Breast epithelium (tissue), 4 donors: ENCODE measurements at regions not wholly inside any gene's neighbourhood (a gene's known extent, or its start where the extent isn't known, plus 50 kb on each side); places are given as distances from the start of the nearest gene placed in this dataset.
"Not testable (repeated sequence)": the region's sequence is repeated elsewhere in the genome, so short reads cannot be mapped to it uniquely, and the experiment has no call there.

ENCODE experiments used
- DNase-seq, 2 donors: peaks; one replicate each; pipeline ENCODE4 v3.0.0-alpha.2; 2019; ENCODE audit warnings: low spot score in 2 of 2
- H3K27ac ChIP-seq, 2 donors: fragments of 200-600 bp; sonication (generic) in 1 of 2; one replicate each; pipeline ENCODE4 v1.5.1; 2016 to 2019; ENCODE audit warnings: mild to moderate bottlenecking in 1 of 2
- H3K27me3 ChIP-seq, 2 donors: fragments of 200-600 bp; sonication (generic) in 1 of 2; one replicate each; pipeline versions ENCODE4 v1.5.1 to v1.6.0; 2017 to 2019; ENCODE audit warnings: control low read depth in 1 of 2, mild to moderate bottlenecking in 1 of 2
- H3K36me3 ChIP-seq: fragments of 200-600 bp; one replicate; pipeline ENCODE4 v1.5.1; 2019
- H3K4me1 ChIP-seq, 2 donors: fragments of 200-600 bp; sonication (generic); one replicate each; pipeline ENCODE4 v1.5.1; 2016 to 2019; ENCODE audit warnings: control low read depth in 1 of 2
- H3K4me3 ChIP-seq, 3 donors: fragments of 200-600 bp; sonication (generic); 1 replicate in 2 of 3; 2 replicates in 1 of 3; pipeline ENCODE4 v1.5.1; 2016 to 2019; ENCODE audit warnings: mild to moderate bottlenecking in 3 of 3, moderate library complexity in 2 of 3
- H3K9me3 ChIP-seq, 2 donors: fragments of 200-600 bp; sonication (generic) in 1 of 2; one replicate each; pipeline ENCODE4 v1.5.1; 2016 to 2019; ENCODE audit warnings: control low read depth in 1 of 2
- POLR2A ChIP-seq: fragments of 450-650 bp; IDR thresholded peaks from one replicate; pipeline ENCODE4 v1.6.1; 2016; ENCODE audit warnings: antibody characterized with exemption, mild to moderate bottlenecking, moderate library complexity
- POLR2AphosphoS5 ChIP-seq, 3 donors: sonication (generic); formaldehyde crosslinking; IDR thresholded peaks; one replicate each; pipeline ENCODE4 v1.6.1; 2017; ENCODE audit warnings: antibody characterized with exemption in 3 of 3
- intact Hi-C: fragments of 100-400 bp; cut with DNase I; formaldehyde crosslinking; loops from one replicate; pipeline ENCODE4 v1.15.1; 2023; ENCODE audit warnings: low total_unique reads
- TF ChIP-seq, protein P1 (sequence below), 3 donors: fragments of 450-650 bp; IDR thresholded peaks; one replicate each; pipeline ENCODE4 v1.5.1; 2016 to 2017; ENCODE audit warnings: antibody characterized with exemption in 3 of 3, mild to moderate bottlenecking in 3 of 3, moderate library complexity in 3 of 3

DNA sequence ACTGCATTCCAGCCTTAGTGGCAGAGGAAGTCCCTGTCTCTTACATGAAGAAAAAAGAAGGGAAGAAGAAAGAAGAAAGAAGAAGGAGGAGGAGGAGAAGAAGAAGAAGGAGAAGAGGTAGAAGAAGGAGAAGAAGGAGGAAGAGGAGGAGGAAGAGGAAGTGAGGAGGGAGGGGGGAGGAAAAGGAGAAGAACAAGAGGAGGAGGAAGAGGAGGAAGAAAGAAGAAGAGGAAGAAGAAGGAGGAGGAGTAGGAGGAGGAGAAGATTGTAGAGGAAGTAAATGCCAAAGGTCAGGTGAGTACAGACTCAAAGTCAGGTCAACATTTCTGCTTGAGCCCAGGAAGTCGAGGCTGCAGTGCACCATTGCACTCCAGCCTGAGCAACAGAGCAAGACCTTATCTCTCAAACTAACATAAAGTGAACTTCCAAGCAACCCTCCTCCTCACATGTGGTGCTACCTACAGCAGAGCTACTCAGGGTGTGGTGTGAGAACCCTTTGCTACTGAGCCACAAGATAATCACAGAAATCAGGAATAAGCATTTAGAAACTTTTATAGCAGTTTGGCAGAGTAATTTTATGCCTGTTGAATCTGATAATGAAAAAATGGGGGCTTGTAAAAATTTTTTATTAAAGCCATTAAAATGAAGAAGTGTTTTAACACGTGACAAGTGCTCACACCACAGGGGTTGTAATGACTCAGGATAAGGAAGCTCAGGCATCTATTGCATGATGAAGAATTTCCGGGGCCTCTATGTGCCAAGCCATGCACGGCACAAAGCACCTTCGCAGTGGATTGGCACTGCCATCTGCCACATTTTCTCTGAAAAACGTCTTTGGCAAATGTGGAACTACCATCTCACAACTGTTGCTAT lies 224.9 kb upstream of the AUTS2 start:
- Histone ChIP-seq H3K27me3 (no peaks in the 10 kb centered on the region), H3K9me3 (no peaks in the 10 kb centered on the region), H3K36me3 (no peaks in the 10 kb centered on the region), H3K4me3 (no peak overlapping the region), H3K27ac (no peak overlapping the region), H3K4me1 (no peaks in the 10 kb centered on the region)
- TF ChIP-seq, protein P1, sequence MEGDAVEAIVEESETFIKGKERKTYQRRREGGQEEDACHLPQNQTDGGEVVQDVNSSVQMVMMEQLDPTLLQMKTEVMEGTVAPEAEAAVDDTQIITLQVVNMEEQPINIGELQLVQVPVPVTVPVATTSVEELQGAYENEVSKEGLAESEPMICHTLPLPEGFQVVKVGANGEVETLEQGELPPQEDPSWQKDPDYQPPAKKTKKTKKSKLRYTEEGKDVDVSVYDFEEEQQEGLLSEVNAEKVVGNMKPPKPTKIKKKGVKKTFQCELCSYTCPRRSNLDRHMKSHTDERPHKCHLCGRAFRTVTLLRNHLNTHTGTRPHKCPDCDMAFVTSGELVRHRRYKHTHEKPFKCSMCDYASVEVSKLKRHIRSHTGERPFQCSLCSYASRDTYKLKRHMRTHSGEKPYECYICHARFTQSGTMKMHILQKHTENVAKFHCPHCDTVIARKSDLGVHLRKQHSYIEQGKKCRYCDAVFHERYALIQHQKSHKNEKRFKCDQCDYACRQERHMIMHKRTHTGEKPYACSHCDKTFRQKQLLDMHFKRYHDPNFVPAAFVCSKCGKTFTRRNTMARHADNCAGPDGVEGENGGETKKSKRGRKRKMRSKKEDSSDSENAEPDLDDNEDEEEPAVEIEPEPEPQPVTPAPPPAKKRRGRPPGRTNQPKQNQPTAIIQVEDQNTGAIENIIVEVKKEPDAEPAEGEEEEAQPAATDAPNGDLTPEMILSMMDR (IDR thresholded peaks at IDR 0.05), result no peak
- no peak for TF ChIP-seq POLR2AphosphoS5 (IDR thresholded peaks at IDR 0.05)
- no peak for TF ChIP-seq POLR2A
- no peak for DNase-seq
- intact Hi-C loops, result no loop called here

DNA sequence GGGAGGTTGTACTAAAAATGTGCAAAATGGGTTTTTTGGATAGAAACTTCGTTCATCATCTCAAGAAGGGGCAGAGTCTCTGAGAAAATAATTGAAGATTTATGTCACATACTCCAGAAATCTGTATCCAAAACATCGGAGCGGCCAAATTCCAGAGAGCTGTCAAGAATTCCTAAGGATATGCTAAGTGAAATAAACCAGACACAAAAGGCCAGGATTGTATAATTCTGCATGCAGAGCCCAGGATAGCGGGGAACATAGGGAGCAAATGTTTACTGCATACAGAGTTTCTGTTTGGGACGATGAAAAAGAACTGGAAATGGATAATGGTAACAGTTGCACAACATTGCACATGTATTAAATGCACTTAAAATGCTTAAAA lies 224.2 kb upstream of the AUTS2 start:
- no peak for TF ChIP-seq POLR2A
- TF ChIP-seq, protein P1 (IDR thresholded peaks at IDR 0.05), result no peak
- no peak for TF ChIP-seq POLR2AphosphoS5 (IDR thresholded peaks at IDR 0.05)
- DNase-seq, result no peak
- Histone ChIP-seq H3K9me3 (no peaks in the 10 kb centered on the region), H3K36me3 (no peaks in the 10 kb centered on the region), H3K4me3 (no peak overlapping the region), H3K4me1 (no peaks in the 10 kb centered on the region), H3K27ac (no peak overlapping the region), H3K27me3 (no peaks in the 10 kb centered on the region)
- intact Hi-C loops, result no loop called here

DNA sequence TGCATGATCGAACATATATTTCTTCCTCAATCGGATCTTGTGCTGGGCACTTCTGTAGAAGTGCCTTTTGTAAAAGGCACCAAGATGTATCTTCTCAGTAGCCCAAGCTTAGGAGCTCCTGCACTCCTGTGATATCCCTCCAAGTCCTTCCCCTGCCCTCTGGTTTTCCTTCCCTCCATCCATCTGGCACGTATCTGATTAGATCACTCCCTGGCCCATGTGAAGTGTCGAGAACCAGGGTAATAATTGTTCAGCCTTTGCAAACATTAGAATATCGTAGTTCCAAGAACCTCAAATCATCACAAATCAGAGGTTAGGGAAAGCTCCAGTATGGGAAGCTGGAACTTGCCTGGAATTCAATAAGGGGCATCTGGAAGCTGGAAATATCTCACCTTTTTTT lies 221.1 kb upstream of the AUTS2 start:
- no peaks in the 10 kb centered on the region for H3K9me3 ChIP-seq
- no peak for DNase-seq
- no peaks in the 10 kb centered on the region for H3K27me3 ChIP-seq
- H3K4me1 ChIP-seq, result no peaks in the 10 kb centered on the region
- no peak for TF ChIP-seq POLR2A
- TF ChIP-seq, protein P1 (IDR thresholded peaks at IDR 0.05), result no peak
- TF ChIP-seq POLR2AphosphoS5 (IDR thresholded peaks at IDR 0.05), result no peak
- H3K4me3 ChIP-seq, result no peak overlapping the region
- no peak overlapping the region for H3K27ac ChIP-seq
- intact Hi-C loops, result no loop called here
- H3K36me3 ChIP-seq, result no peaks in the 10 kb centered on the region

DNA sequence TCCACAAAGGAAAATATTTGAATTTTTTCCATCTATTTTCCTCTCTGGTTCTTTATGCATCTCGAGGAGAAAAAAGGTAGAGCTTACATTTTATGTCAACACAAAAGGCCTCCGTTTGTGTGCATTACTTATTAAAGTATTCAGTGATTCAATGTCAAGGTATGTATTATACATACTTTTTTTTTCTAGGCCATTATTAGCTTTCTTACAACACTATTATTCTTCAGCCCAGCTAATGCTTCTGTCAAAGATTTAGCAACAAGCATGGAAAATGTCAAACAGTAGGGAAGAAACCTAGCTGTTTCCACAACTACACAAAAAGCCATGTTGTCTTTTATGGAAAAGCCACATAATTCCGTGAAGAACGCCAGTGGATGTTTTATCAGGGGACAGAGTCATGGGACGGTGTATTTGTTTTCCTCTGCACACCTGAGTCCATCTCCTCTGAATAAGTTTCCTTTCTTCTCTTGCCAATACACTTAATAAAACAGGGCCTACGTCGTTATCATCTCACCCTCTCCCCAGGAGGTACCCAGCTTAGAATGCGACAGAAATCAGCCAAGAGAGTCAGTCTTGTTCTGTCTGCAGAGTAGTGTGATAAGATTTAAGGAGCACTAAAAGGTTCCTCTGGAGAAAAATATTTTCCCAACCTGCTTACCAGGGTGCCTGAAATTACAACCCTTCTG lies 209.7 kb upstream of the AUTS2 start:
- intact Hi-C loops, result no loop called here
- no peak for DNase-seq
- TF ChIP-seq POLR2AphosphoS5 (IDR thresholded peaks at IDR 0.05) (no peak), POLR2A (no peak)
- TF ChIP-seq, protein P1 (IDR thresholded peaks at IDR 0.05), result no peak

DNA sequence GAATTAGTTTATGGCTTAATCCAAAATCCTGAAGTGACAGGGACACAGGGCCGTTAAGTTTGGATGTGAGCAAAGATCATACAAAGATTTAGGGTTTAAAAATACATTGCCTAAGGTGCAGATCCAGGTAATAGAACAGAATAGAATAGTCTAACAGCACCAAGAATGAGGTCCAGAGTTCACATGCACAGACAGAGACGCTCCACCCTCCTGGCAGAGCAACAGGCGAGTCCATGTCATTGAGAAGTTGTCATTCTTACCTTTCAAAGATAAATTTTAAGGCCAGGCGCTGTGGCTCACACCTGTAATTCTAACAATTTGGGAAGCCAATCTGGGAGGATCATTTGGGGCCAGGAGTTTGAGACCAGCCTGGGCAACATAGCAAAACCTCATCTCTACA lies 209.1 kb upstream of the AUTS2 start:
- Histone ChIP-seq H3K9me3 (no peaks in the 10 kb centered on the region), H3K27me3 (no peaks in the 10 kb centered on the region), H3K4me3 (no peak overlapping the region), H3K4me1 (no peaks in the 10 kb centered on the region), H3K27ac (no peak overlapping the region), H3K36me3 (no peaks in the 10 kb centered on the region)
- intact Hi-C loops, result no loop called here
- no peak for TF ChIP-seq POLR2A
- no peak for TF ChIP-seq POLR2AphosphoS5 (IDR thresholded peaks at IDR 0.05)
- TF ChIP-seq, protein P1 (IDR thresholded peaks at IDR 0.05), result no peak
- DNase-seq, result no peak

More for the DNA sequence above, 209.7 kb upstream of the AUTS2 start:
- Histone ChIP-seq H3K27ac (no peak overlapping the region), H3K36me3 (no peaks in the 10 kb centered on the region), H3K9me3 (no peaks in the 10 kb centered on the region), H3K4me1 (no peaks in the 10 kb centered on the region), H3K27me3 (no peaks in the 10 kb centered on the region), H3K4me3 (no peak overlapping the region)

DNA sequence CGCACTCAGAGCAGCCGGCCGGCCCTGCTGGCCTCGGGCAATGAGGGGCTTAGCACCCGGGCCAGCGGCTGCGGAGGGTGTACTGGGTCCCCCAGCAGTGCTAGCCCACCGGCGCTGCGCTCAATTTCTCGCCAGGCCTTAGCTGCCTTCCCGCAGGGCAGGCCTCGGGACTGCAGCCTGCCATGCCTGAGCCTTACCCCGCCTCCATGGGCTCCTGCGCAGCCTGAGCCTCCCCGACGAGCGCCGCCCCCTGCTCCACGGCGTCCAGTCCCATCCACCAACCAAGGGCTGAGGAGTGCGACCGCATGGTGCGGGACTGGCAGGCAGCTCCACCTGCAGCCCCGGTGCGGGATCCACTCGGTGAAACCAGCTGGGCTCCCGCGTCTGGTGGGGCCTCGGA lies 204.4 kb upstream of the AUTS2 start:
- H3K36me3 ChIP-seq, H3K4me1 ChIP-seq, intact Hi-C loops, H3K27me3 ChIP-seq, H3K4me3 ChIP-seq, H3K9me3 ChIP-seq, H3K27ac ChIP-seq, DNase-seq: not testable (repeated sequence)
